Body of pancreas (tissue), 4 donors: ENCODE measurements at regions not wholly inside any gene's neighbourhood (a gene's known extent, or its start where the extent isn't known, plus 50 kb on each side); places are given as distances from the start of the nearest gene placed in this dataset.

Experiments
- ATAC-seq: fragments of 150-250 bp; one replicate; pipeline ENCODE4 v1.9.1; 2016
- DNase-seq, 4 donors: peaks; one replicate each; pipeline ENCODE4 v3.0.0-alpha.2; 2019
- H3K27ac ChIP-seq, 4 donors: fragments of 200-600 bp; sonication (generic); 1 replicate in 3 of 4; 2 replicates in 1 of 4; pipeline versions ENCODE4 v1.5.1 to v1.6.1; 2016 to 2019; ENCODE audit warnings: mild to moderate bottlenecking in 1 of 4, mixed read lengths in 1 of 4, moderate library complexity in 1 of 4
- H3K27me3 ChIP-seq, 2 donors: fragments of 200-600 bp; sonication (generic); one replicate each; pipeline ENCODE4 v1.6.0; 2016; ENCODE audit warnings: mild to moderate bottlenecking in 1 of 2
- H3K36me3 ChIP-seq, 2 donors: fragments of 200-600 bp; sonication (generic); replicated peaks in 1 of 2; 2 replicates each; pipeline ENCODE4 v1.5.1; 2016; ENCODE audit warnings: low read depth in 2 of 2; ENCODE audit not compliant: insufficient read depth in 1 of 2
- H3K4me1 ChIP-seq: fragments of 200-600 bp; sonication (generic); one replicate; pipeline ENCODE4 v1.6.0; 2016
- H3K4me3 ChIP-seq, 2 donors: fragments of 200-600 bp; sonication (generic); 1 replicate in 1 of 2; 2 replicates in 1 of 2; pipeline ENCODE4 v1.5.1; 2016 to 2019
- H3K9me3 ChIP-seq, 3 donors: fragments of 200-600 bp; sonication (generic); 1 replicate in 2 of 3; 2 replicates in 1 of 3; pipeline ENCODE4 v1.5.1; 2016
- POLR2A ChIP-seq, 3 donors: fragments of 450-650 bp; IDR thresholded peaks; one replicate each; pipeline ENCODE4 v1.6.1; 2016; ENCODE audit warnings: antibody characterized with exemption in 3 of 3, mild to moderate bottlenecking in 2 of 3
- WGBS, 2 donors: methylation state at CpG; one replicate each; pipeline ENCODE4 v1.1.5; 2017; 5-methylcytosine and 5-hydroxymethylcytosine counted together
- intact Hi-C: fragments of 100-400 bp; cut with DNase I; formaldehyde crosslinking; loops from one replicate; pipeline ENCODE4 v1.15.1; 2023
- TF ChIP-seq, protein P1 (sequence below), 7 experiments: fragments of 450-650 bp in 4 of 7; fragments of 200-600 bp in 3 of 7; sonication (generic) in 3 of 7; IDR thresholded peaks; one replicate each; pipeline ENCODE4 v1.5.1; 2016 to 2019; ENCODE audit warnings: antibody characterized with exemption in 7 of 7

GRCh38 chr11:104819603-104820002 is 78.7 kb downstream of the CASP12 start:
- Histone ChIP-seq H3K4me3 (no peak overlapping the region), H3K9me3 (no peaks in the 10 kb centered on the region), H3K4me1 (no peaks in the 10 kb centered on the region), H3K36me3 (no peaks in the 10 kb centered on the region), H3K27ac (no peak overlapping the region), H3K27me3 (no peaks in the 10 kb centered on the region)
- ATAC-seq (no peak), DNase-seq (no peak)
- 49 to 50% methylated on average over 4 of the region's 4 CpGs for WGBS, 2 donors
- intact Hi-C loops, result no loop called here
- TF ChIP-seq, protein P1, sequence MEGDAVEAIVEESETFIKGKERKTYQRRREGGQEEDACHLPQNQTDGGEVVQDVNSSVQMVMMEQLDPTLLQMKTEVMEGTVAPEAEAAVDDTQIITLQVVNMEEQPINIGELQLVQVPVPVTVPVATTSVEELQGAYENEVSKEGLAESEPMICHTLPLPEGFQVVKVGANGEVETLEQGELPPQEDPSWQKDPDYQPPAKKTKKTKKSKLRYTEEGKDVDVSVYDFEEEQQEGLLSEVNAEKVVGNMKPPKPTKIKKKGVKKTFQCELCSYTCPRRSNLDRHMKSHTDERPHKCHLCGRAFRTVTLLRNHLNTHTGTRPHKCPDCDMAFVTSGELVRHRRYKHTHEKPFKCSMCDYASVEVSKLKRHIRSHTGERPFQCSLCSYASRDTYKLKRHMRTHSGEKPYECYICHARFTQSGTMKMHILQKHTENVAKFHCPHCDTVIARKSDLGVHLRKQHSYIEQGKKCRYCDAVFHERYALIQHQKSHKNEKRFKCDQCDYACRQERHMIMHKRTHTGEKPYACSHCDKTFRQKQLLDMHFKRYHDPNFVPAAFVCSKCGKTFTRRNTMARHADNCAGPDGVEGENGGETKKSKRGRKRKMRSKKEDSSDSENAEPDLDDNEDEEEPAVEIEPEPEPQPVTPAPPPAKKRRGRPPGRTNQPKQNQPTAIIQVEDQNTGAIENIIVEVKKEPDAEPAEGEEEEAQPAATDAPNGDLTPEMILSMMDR (IDR thresholded peaks at IDR 0.05), result no peak
- TF ChIP-seq POLR2A (IDR thresholded peaks at IDR 0.05), result no peak

DNA sequence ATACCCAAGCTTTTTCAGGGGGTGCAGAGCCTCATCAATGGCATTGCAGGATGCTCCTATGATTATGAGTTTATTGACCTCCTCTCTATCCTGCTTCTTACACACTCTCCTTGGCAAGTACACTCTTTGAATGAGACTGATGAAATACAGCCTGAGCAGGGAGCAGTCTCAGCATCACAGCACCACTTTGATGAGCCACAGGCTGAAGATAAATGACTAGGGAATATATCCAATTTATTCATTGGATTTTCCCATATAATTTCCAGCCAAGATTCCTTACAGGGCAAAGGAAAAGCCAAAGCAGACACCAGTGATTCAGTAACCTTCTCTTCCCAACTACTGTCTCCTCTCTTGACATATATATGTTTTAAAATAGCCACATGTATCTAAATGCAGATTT is 79.2 kb downstream of the CASP12 start:
- no peak for ATAC-seq
- no peak overlapping the region for H3K27ac ChIP-seq
- H3K27me3 ChIP-seq, result no peaks in the 10 kb centered on the region
- H3K36me3 ChIP-seq, result no peaks in the 10 kb centered on the region
- no peak for TF ChIP-seq POLR2A (IDR thresholded peaks at IDR 0.05)
- TF ChIP-seq, protein P1 (IDR thresholded peaks at IDR 0.05), result no peak
- H3K4me3 ChIP-seq, result no peak overlapping the region
- intact Hi-C loops, result no loop called here
- no peaks in the 10 kb centered on the region for H3K9me3 ChIP-seq
- no peak for DNase-seq
- H3K4me1 ChIP-seq, result no peaks in the 10 kb centered on the region

DNA sequence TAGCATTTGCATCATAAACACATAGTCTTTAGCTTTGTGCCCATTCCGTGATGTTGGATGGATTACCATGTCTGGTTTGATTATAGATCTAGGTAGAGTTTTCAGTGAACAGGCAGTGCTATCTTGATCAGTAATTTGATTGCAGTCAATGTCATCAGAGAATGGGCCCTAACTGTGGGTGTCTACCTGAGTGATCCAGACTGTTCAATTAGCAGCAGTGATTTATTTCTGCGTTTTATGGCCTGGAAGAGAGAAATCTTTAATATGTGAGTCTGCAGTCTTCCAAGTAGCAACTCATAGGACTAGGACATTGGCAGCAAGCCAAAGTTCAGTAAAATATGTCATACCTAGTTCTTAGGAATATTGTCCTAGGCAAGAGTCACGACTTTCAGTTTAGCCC is 80.3 kb downstream of the CASP12 start:
- ATAC-seq (no peak), DNase-seq (no peak)
- no peak overlapping the region for H3K4me3 ChIP-seq
- no peaks in the 10 kb centered on the region for H3K4me1 ChIP-seq
- 63 to 65% methylated on average over 3 of the region's 3 CpGs for WGBS, 2 donors
- no peaks in the 10 kb centered on the region for H3K36me3 ChIP-seq
- no peak overlapping the region for H3K27ac ChIP-seq
- H3K9me3 ChIP-seq, result no peaks in the 10 kb centered on the region
- H3K27me3 ChIP-seq, result no peaks in the 10 kb centered on the region
- intact Hi-C loops, result no loop called here
- TF ChIP-seq POLR2A (IDR thresholded peaks at IDR 0.05), result no peak
- TF ChIP-seq, protein P1 (IDR thresholded peaks at IDR 0.05), result no peak

DNA sequence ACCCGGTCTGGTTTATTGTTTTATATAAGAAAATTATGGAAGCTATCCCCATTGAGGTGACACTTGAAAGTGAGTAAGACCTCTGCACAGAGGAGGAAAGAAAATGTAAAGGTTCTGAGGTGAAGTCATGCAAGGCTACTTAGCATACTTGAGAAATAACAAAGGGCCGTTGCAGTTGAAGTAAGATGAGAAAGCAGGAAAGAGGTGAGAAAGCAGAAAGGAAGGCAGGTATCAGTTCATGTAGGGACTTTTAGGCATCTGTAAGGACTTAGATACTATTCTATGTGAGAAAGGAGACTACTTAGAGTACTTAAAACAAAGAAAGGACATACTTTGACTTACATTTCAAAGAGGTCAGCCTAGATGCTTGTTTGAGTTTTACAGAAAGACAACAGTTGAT is 84.7 kb downstream of the CASP12 start:
- no peak overlapping the region for H3K4me3 ChIP-seq
- ATAC-seq (no peak), DNase-seq (no peak)
- no peak overlapping the region for H3K27ac ChIP-seq
- H3K27me3 ChIP-seq, result no peaks in the 10 kb centered on the region
- no peaks in the 10 kb centered on the region for H3K9me3 ChIP-seq
- 51 to 67% methylated on average over 2 of the region's 2 CpGs for WGBS, 2 donors
- H3K36me3 ChIP-seq, result no peaks in the 10 kb centered on the region
- no peaks in the 10 kb centered on the region for H3K4me1 ChIP-seq
- TF ChIP-seq, protein P1 (IDR thresholded peaks at IDR 0.05), result no peak
- TF ChIP-seq POLR2A (IDR thresholded peaks at IDR 0.05), result no peak
- intact Hi-C loops, result no loop called here

GRCh38 chr11:104812103-104812788 is 86.0 kb downstream of the CASP12 start:
- TF ChIP-seq POLR2A (IDR thresholded peaks at IDR 0.05), result no peak
- TF ChIP-seq, protein P1 (IDR thresholded peaks at IDR 0.05), result no peak
- H3K9me3 ChIP-seq, result no peaks in the 10 kb centered on the region
- DNase-seq, result no peak
- 39 to 46% methylated on average over 8 of the region's 8 CpGs for WGBS, 2 donors
- H3K36me3 ChIP-seq, result no peaks in the 10 kb centered on the region
- no peaks in the 10 kb centered on the region for H3K4me1 ChIP-seq
- H3K4me3 ChIP-seq, result no peak overlapping the region
- ATAC-seq, result no peak
- H3K27me3 ChIP-seq, result no peaks in the 10 kb centered on the region
- intact Hi-C loops, result no loop called here
- no peak overlapping the region for H3K27ac ChIP-seq
